Umbilical cord (tissue), 1 donor: ENCODE measurements at regions not wholly inside any gene's neighbourhood (a gene's known extent, or its start where the extent isn't known, plus 50 kb on each side); places are given as distances from the start of the nearest gene placed in this dataset.

ENCODE experiments used
- DNase-seq: peaks from one replicate; pipeline ENCODE4 v3.0.0-alpha.2; 2015; ENCODE audit warnings: low spot score

- no peak for DNase-seq
These were observed 584.1 kb downstream of the AJAP1 start for GRCh38 chr1:5238351-5239130.

GRCh38 chr1:5235355-5235899 is 581.0 kb downstream of the AJAP1 start:
- no peak for DNase-seq

- DNase-seq, result no peak
These were observed 578.1 kb downstream of the AJAP1 start for GRCh38 chr1:5232537-5232936.

- no peak for DNase-seq
These were observed 577.3 kb downstream of the AJAP1 start for GRCh38 chr1:5231541-5232315.

- DNase-seq, result no peak
These were observed 572.7 kb downstream of the AJAP1 start for GRCh38 chr1:5227114-5227513.

- no peak for DNase-seq
These were observed 571.6 kb downstream of the AJAP1 start for GRCh38 chr1:5225707-5226704.

GRCh38 chr1:5223206-5223605 is 568.8 kb downstream of the AJAP1 start:
- DNase-seq, result no peak

- no peak for DNase-seq
These were observed 568.2 kb downstream of the AJAP1 start for GRCh38 chr1:5222626-5223025.

- no peak for DNase-seq
These were observed 567.0 kb downstream of the AJAP1 start for GRCh38 chr1:5221451-5221850.

- DNase-seq, result no peak
These were observed 566.4 kb downstream of the AJAP1 start for GRCh38 chr1:5220821-5221220.

- DNase-seq, result no peak
These were observed 566.0 kb downstream of the AJAP1 start for GRCh38 chr1:5220421-5220820.

GRCh38 chr1:5200006-5200405 is 545.6 kb downstream of the AJAP1 start:
- no peak for DNase-seq

- DNase-seq, result no peak
These were observed 543.9 kb downstream of the AJAP1 start for GRCh38 chr1:5198328-5198727.

- DNase-seq, result no peak
These were observed 537.1 kb downstream of the AJAP1 start for GRCh38 chr1:5191470-5191869.

- DNase-seq, result no peak
These were observed 535.0 kb downstream of the AJAP1 start for GRCh38 chr1:5189384-5189783.

GRCh38 chr1:5165762-5166161 is 511.4 kb downstream of the AJAP1 start:
- DNase-seq, result no peak

- no peak for DNase-seq
These were observed 509.7 kb downstream of the AJAP1 start for GRCh38 chr1:5164158-5164557.

GRCh38 chr1:5161372-5161771 is 507.0 kb downstream of the AJAP1 start:
- DNase-seq, result no peak

- DNase-seq, result no peak
These were observed 502.8 kb downstream of the AJAP1 start for GRCh38 chr1:5157175-5157574.

- peak; percentile 1 for DNase-seq
These were observed 502.2 kb downstream of the AJAP1 start for GRCh38 chr1:5156416-5157120.

GRCh38 chr1:5151511-5151910 is 497.1 kb downstream of the AJAP1 start:
- no peak for DNase-seq
